NCI-H1105 treated with DMSO at 0.1 percent for 48 hours (cell line): ENCODE measurements at regions not wholly inside any gene's neighbourhood (a gene's known extent, or its start where the extent isn't known, plus 50 kb on each side); places are given as distances from the start of the nearest gene placed in this dataset.

Experiments
- DNase-seq: peaks from one replicate; lab custom pipeline; 2025; lab: John Stamatoyannopoulos, UW

DNA sequence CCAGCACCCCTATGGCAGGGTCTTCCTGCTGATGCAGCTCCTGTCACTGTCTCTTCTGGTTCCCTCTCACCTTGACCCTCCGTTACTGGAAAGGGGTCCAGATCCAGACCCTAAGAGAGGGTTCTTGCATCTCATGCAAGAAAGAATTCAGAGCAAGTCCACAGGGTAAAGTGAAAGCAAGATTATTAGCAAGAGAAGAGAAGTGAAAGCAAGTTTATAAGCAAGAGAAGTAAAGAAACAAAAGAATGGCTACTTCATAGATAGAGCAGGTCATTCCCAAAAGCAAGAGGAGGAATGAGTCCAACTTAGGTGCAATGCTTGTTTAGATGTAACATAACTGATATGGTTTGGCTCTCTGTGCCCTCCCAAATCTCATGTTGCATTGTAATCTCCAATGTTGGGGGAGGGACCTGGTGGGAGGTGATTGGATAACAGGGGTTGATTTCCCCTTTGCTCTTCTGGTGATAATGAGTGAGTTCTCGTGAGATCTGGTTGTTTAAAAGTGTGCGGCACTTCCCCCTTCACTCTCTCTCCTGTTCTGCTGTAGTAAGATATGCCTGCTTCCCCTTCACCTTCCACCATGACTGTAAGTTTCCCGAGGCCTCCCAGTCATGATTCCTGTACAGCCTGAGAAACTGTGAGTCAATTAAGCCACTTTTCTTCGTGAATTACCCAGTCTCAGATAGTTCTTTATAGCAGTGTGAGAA lies 183.3 kb downstream of the MED10 start:
- no peak for DNase-seq

GRCh38 chr5:6194261-6194875 lies 184.0 kb downstream of the MED10 start:
- no peak for DNase-seq

DNA sequence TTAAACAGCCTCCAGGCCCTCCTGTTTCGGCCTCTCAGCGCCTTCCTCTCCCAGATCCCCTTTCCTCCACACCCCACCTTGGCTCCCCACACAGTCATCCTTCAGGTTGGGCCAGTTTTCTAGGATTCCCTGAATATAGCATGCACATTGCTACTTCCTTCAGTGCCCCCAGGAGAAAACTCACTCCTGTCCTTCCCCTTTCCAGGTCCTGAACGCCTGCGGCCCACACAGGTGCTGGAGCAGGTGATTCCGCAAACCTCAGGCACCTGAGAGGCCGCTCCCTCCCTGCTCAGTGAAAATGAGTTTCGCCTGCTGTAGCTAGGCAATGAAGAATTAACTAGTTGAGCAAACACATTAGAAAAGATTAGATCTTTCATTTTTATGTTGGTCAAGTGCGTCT lies 185.0 kb downstream of the MED10 start:
- no peak for DNase-seq

- no peak for DNase-seq
Measured at GRCh38 chr5:6190838-6191237, 187.5 kb downstream of the MED10 start.

DNA sequence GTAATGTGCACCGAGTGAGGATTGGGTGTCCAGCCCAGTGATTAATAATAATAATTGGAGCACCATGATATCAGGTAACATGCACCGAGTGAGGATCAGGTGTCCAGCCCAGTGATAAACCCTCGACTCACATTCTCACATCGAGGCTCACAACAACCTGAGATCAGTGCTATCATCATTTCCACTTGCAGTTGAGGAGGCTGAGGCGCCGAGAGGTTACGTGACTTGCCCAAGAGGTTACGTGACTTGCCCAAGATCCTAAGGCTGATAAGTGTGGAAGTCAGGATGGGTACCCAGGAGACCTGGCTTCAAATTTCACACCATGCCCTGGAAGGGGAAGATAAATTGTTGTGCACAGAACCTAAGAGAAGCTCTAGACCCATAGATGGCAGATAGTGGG lies 189.4 kb downstream of the MED10 start:
- no peak for DNase-seq

DNA sequence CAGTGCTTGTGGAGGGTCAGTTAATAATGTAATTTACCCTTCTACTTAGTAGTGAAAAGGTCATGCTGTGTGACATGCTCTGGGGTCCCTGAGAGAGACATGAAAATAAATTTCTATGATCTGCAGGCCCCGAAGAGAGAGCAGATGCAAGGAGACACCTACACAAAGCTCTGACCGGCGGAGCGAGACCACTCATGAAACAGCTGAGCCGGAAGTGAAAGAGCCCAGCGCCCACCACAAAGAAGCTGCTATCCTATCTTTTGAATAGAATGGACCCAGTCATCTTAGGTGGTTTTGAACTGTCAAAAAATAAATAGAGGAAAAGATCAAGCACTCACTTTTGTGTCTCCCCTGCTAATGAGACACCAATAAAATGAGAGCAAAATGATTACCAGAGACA lies 190.0 kb downstream of the MED10 start:
- peak; percentile 60 for DNase-seq

DNA sequence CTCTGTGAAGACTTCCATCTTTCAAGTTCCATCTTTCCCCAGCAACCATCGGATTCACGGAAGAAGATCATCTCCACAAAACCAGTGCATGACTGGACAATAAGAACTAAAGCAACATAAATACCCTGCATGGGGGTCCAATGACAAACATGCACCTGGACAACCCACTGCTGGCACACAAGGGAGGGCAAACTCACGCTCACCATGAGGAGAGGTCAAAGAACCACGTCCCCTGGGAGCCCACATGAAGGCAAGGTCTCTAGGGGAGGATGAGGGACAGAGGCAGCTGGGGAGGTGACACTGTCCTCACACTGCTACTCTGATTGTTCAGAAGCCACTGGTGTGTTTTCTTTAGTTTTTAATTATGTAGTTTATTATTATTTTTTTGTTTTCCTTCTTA lies 190.8 kb downstream of the MED10 start:
- DNase-seq = no peak

DNA sequence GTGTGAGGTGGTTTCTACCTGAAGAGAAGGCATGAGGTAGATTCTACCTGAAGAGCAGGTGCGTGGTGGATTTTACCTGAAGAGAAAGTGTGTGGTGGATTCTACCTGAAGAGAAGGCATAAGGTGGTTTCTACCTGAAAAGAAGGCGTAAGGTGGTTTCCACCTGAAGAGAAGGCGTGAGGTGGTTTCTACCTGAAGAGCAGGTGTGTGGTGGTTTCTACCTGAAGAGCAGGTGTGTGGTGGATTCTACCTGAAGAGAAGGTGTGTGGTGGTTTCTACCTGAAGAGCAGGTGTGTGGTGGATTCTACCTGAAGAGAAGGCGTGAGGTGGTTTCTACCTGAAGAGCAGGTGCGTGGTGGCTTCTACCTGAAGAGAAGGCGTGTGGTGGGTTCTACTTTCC lies 192.8 kb downstream of the MED10 start:
- no peak for DNase-seq

GRCh38 chr5:6184481-6184880 lies 193.9 kb downstream of the MED10 start:
- DNase-seq = no peak

- no peak for DNase-seq
Measured at GRCh38 chr5:6183391-6184390, 194.7 kb downstream of the MED10 start.

DNA sequence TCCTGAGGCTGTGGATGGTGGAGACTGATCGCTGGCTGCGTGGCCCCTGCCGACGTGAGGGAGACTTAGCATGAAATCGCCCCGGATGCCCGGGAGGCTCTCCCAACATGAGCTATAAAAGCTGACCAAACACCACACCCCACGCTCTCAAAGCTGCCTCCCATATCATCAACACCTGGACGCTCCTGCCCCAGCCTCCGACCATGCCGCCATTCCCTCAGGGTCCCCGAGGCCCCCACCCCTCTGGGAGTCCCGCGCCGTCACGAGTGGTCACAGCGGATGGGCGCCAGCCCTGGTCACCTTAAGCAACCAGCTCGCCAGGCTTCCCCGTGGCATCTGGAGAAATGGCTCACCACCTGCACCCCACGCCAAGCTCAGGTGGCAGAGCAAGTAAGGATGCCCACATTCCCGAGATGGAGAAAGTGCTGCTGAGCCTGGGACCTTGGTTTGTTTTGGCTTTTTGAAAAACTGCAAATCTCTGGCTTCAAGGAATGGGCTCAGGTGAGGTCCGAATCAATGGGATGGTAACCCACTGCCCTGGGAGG lies 196.0 kb downstream of the MED10 start:
- no peak for DNase-seq

- DNase-seq = no peak
Measured at GRCh38 chr5:6181871-6182270, 196.5 kb downstream of the MED10 start.

- no peak for DNase-seq
Measured at GRCh38 chr5:6181147-6181729, 197.1 kb downstream of the MED10 start.

DNA sequence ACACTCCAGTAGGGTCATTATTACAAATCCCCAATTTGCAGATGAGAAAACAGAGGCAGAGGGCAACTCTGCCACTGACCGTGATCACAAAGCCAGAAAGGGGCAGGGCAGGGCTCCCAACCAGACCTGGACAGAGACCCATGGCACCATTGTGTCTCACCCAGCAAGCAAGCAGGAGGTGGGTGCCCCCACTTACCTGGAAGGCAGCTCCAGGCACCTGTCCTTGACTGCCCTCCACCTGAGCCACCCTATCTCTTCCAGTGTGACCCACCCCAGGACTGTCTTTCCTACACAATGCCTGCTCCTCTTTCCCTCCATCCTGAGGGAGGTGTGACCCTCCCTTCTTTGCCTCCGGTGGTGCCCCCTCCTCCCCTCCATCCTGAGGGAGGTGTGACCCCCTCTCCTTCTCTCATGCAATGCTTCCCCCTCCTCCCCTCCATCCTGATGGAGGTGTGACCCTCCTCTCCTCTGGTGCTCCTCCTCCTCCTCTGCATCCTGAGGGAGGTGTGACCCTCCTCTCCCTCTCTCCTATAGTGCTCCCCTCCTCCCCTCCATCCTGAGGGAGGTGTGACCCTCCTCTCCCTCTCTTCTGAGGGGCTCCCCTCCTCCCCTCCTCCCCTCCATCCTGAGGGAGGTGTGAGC lies 198.0 kb downstream of the MED10 start:
- no peak for DNase-seq

GRCh38 chr5:6178846-6179532 lies 199.4 kb downstream of the MED10 start:
- no peak for DNase-seq

DNA sequence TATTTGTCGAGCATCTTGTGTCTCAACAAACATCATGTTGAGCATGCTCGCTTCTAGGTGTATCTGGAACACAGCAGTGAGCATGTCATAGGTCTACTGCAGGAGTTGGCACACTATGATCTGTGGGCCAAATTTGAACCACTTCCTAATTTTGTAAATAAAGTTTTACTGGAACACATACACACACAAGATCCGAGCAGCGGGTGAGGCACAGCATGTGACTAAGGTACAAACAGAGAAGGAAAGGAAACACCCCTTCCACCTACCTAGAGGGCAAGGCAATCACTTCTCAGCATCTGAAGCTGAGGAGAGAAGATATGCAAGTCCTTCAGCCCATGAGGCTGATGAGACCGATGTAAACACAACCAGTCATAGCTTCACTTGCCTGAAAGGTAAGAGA lies 200.4 kb downstream of the MED10 start:
- no peak for DNase-seq

DNA sequence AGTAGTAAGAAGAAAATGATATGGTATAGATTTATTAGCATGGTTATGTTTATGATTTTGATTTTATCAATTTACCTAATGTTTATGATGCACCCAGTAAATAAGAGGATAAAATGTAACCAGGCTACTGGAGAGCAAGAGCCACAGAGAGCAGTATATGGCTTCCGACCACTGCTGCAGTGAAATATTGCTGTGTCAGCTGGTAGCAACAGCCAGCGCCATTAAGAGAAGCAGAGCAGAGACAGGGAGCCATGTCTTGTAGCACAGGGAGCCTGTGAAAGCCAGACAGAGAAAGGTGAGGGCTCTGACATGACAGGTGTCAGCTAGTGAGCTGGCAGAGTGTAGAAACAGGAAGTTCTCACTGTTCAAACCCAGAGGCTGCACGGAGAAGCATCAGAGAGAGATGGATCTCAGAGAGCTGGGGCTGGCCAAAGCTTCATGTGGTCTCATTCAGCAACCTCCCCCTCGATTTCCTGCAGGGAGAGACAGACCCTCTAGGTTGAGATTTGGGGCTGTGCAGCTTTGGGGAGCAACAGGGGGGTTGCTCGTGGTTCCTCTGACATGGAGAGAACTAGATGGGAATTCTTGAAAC lies 202.1 kb downstream of the MED10 start:
- no peak for DNase-seq

DNA sequence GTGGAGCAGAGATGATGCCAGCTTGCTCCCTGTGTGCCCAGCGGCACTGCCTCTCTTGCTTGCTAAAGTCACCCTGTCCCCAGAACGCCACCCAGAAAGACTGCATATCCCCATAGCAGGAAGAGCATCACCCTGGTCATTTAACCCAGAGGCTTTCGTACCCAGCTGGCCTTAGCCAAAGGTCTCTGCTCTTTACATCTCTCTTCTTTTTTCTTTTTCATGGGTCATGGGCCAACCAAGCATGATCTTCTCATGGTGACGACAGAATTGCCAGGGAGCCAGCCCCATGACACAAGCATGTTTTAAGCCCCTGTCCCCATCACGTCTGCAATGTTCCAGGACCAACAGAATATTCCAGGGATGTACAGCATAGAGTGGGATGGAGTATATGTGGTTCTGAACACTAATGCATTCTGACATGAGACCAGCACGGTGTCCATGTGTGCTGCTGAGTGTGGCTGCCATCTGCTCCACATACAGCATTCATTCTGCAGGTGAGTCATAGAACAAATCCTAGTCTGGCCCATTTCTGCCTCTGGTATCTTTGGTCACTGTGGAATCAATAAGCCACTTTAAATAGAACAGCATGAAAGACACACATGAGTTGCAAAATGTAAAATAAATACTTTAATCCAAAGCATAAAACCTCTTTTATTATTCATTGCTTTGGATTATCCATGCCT lies 203.0 kb downstream of the MED10 start:
- DNase-seq = no peak

GRCh38 chr5:6169660-6170059 lies 208.7 kb downstream of the MED10 start:
- DNase-seq = no peak
